ENCODE measurements at regions not wholly inside any gene's neighbourhood (a gene's known extent, or its start where the extent isn't known, plus 50 kb on each side); places are given as distances from the start of the nearest gene placed in this dataset.

GRCh38 chr1:17880449-17880848 is 125.3 kb downstream of the ACTL8 start:
- no peak for TF ChIP-seq POLR2AphosphoS5 (IDR thresholded peaks at IDR 0.05; ENCODE audit: borderline replicate concordance, low read depth, low read length)
- TF ChIP-seq EZH2 (IDR thresholded peaks at IDR 0.05) = no peak
- TF ChIP-seq FOXP2 (optimal IDR thresholded peaks at IDR 0.05; ENCODE audit: control extremely low read depth, extremely low read length, insufficient read depth) = no peak
